ENCODE measurements at regions not wholly inside any gene's neighbourhood (a gene's known extent, or its start where the extent isn't known, plus 50 kb on each side); places are given as distances from the start of the nearest gene placed in this dataset.

DNA sequence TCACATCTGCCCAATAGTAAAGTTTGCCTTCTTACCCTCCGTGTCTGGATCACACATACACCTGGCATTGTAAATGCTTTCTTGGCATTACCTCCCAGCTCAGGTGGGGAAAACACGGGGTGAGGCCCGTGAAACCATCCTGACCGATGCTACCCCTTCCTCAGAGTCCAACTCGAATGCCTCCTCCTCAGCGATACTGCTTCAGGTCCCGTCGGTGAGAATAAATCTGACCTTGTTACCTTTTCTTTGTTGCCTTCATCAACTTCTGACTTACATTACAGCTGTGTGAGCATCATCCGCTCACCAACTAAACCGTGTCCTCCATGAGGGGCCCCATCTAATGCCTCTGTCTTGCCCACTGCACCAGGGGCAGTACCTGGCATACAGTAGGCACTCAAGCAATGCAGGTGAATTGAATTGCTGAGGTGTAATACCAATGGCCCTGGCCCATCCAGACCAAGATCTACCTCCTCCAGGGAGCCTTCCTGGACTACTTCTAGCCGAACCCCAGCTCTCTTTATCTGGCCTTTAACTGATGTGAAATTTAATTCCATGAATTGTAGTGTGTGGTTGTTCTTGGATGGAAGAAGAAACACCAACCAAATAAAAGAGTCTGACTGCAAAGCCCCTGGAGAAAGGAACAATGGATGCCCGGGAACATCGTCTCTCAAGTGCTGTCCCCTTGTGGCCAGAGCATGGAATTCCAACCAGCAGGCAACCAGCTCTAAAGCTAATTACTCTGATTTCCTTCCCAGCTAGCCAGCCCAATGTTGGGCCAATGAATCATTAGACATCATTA is 141.5 kb downstream of the ANKRD60 start:
- FAIRE-seq (no peak), DNase-seq (ENCODE audit: insufficient read length, low spot score) (no peak)
- peak; percentile 79 for TF ChIP-seq CTCF (IDR thresholded peaks at IDR 0.05; ENCODE audit: insufficient read depth, missing control alignments)

DNA sequence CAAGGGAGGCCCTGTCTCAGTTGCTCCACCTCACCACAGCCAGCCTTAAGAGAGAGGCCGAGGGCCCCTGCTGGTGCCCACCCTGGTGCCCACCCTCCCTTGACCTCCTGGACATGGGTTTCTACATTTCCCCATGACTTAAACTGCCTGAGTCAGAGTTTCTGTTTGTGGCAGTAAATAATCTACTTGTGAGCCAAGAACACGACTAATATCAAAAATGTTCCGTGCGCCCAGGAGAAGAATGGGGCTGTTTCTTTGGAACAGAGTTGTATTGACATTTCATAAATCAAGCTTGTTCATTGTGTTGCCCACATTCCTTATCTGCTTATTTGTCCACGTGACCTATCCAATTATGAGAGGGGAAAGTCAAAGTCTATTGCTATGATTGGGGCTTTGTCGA is 143.5 kb downstream of the ANKRD60 start:
- TF ChIP-seq CTCF (IDR thresholded peaks at IDR 0.05; ENCODE audit: insufficient read depth, missing control alignments) = no peak

DNA sequence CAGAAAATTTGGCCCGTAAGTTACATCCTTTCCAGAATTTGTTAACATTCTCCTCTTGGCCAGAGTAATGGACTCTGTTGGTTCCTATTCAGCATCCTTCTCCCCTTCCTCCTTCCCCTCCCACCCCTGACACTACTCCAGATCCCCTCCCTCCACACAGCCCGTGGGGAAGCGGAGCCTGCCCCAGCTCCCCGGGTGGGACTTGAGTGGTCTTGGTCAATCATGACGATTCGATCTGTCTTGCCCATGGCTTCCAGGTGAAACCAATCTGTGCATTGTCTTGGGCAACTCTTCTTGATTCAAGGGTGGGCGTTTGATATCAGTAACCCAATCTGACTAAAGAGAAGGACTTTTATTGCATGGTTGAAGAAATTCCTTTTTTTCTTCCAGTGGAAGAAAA is 143.9 kb downstream of the ANKRD60 start:
- DNase-seq (ENCODE audit: insufficient read length, low spot score) (no peak), FAIRE-seq (no peak)
- no peak for TF ChIP-seq CTCF (IDR thresholded peaks at IDR 0.05; ENCODE audit: insufficient read depth, missing control alignments)

More for the DNA sequence above, 143.5 kb downstream of the ANKRD60 start:
- FAIRE-seq = no peak
- DNase-seq (ENCODE audit: insufficient read length, low spot score) = no peak

- TF ChIP-seq CTCF (IDR thresholded peaks at IDR 0.05; ENCODE audit: insufficient read depth, missing control alignments) = no peak
- FAIRE-seq (no peak), DNase-seq (ENCODE audit: insufficient read length, low spot score) (no peak)
Measured at GRCh38 chr20:58081846-58082245, 146.6 kb downstream of the ANKRD60 start.

DNA sequence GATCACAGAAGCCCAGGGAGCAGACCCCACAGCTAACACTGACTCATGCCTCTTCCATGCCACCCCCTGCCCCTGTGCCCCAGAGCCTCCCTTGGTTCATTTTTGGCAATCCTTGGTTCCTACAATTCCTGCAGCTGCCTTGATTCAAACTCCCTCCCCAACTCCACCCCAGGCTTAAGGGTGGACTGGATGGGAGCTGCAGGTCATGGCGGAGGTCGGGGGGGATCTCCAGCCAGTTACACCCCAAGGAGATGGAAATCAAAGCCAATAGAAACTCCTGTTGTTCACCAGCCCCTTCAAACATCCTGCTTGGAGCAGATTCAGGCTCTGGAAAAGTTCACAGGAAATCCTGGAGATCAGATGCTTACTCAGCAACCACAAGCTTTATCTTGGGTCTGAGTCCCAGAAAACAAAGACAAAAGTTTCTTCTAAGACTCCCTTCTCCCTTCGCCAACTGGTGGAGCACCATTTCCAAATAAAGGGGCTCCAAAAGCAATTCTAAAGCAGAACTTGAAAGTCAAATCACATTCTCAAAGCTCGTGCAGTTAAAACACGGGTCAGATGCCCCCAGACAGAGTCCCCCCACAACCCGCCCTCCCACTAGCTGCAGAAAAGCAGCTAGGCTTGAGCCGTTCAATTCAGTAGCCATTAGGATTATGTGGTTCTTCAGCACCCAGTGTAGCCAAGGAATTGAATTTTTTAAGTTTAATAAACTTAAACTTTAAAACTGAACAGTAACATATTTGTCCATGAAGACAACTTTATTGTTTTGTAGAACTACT is 149.5 kb downstream of the ANKRD60 start:
- TF ChIP-seq CTCF (IDR thresholded peaks at IDR 0.05; ENCODE audit: insufficient read depth, missing control alignments) = no peak
- FAIRE-seq (no peak), DNase-seq (ENCODE audit: insufficient read length, low spot score) (no peak)

- no peak for DNase-seq (ENCODE audit: insufficient read length, low spot score)
- FAIRE-seq = no peak
- no peak for TF ChIP-seq CTCF (IDR thresholded peaks at IDR 0.05; ENCODE audit: insufficient read depth, missing control alignments)
Measured at GRCh38 chr20:58077282-58077681, 151.2 kb downstream of the ANKRD60 start.

GRCh38 chr20:58076405-58076804 is 152.0 kb downstream of the ANKRD60 start:
- no peak for TF ChIP-seq CTCF (IDR thresholded peaks at IDR 0.05; ENCODE audit: insufficient read depth, missing control alignments)
- FAIRE-seq = no peak
- DNase-seq (ENCODE audit: insufficient read length, low spot score) = no peak
